ENCODE measurements at regions not wholly inside any gene's neighbourhood (a gene's known extent, or its start where the extent isn't known, plus 50 kb on each side); places are given as distances from the start of the nearest gene placed in this dataset.

DNA sequence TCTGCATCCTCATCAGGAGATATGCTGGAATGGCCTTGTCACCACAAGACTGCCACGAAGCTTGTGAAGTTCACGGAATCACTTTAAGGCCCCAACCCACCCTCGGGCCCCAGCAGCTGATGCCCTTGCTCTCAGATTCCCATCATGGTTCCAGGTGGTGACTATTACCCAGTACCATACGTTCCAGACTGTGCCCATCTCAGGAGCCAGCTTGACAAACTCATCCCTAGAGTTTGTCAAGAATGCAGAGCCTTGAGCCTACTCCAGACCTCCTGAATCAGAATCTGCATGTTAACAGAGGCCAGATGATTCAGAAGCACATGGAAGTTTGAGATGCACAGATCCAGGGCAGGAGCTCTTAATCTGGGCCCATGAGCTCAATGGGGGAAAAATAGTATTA is 53.9 kb upstream of the RBM15 start:
- H3K4me3 ChIP-seq (replicated peaks; ENCODE audit: low read depth, low read length), result no peak overlapping the region
- TF ChIP-seq CTCF (IDR thresholded peaks at IDR 0.05; ENCODE audit: low read length, missing control alignments), result no peak
- DNase-seq (ENCODE audit: low read depth), result no peak

- no peak for DNase-seq (ENCODE audit: low read depth)
- H3K4me3 ChIP-seq (replicated peaks; ENCODE audit: low read depth, low read length), result no peak overlapping the region
- no peak for TF ChIP-seq CTCF (IDR thresholded peaks at IDR 0.05; ENCODE audit: low read length, missing control alignments)
Observed at GRCh38 chr1:110286564-110286963, 52.6 kb upstream of the RBM15 start.

GRCh38 chr1:110288111-110288510 is 51.1 kb upstream of the RBM15 start:
- no peak for TF ChIP-seq CTCF (IDR thresholded peaks at IDR 0.05; ENCODE audit: low read length, missing control alignments)
- H3K4me3 ChIP-seq (replicated peaks; ENCODE audit: low read depth, low read length), result no peak overlapping the region
- DNase-seq (ENCODE audit: low read depth), result no peak
